HCT116 (cell line): ENCODE measurements at regions not wholly inside any gene's neighbourhood (a gene's known extent, or its start where the extent isn't known, plus 50 kb on each side); places are given as distances from the start of the nearest gene placed in this dataset.

Experiments used
- ATAC-seq: fragments of 200-7000 bp; cut with Tn5 transposase; 2 replicates; pipeline ENCODE4 v1.9.1; 2020; ENCODE audit warnings: mild to moderate bottlenecking, moderate library complexity
- BruUV-seq: library from RNA; stranded (reverse); fragments of 400-500 nt; replicated peaks from 2 replicates; lab custom pipeline; 2021; lab: Mats Ljungman, UMichigan
- CTCF ChIA-PET: fragments of 300-600 bp; sonication (Branson Sonifier 250); formaldehyde crosslinking; loops from one replicate; lab custom pipeline; 2021; ENCODE audit warnings: antibody characterized with exemption; lab: Charles Lee
- POLR2A ChIA-PET: fragments of 300-600, 350-600 bp; sonication (Branson Sonifier 250); formaldehyde crosslinking; loops from one replicate; lab custom pipeline; 2021; ENCODE audit warnings: antibody characterized with exemption; lab: Charles Lee
- RAD21 ChIA-PET, 2 experiments: fragments of 300-600 bp; sonication (Branson Sonifier 250); formaldehyde crosslinking; loops; one replicate each; lab custom pipeline; 2023; ENCODE audit warnings: low total read pairs in 2 of 2; ENCODE audit not compliant: uncharacterized antibody in 2 of 2, unreplicated experiment in 2 of 2, low non-redundant PET in 1 of 2; lab: Charles Lee
- DNase-seq: peaks from one replicate; pipeline ENCODE4 v3.0.0-alpha.2; 2010; ENCODE audit warnings: low read depth, low spot score
- H2AFZ ChIP-seq: fragments of 200-600 bp; shearing (Covaris generic), sonication (generic); 2 replicates; pipeline ENCODE4 v1.6.1; 2017; ENCODE audit warnings: low read depth, mixed run types, mixed read lengths, antibody characterized with exemption, low read length; ENCODE audit not compliant: poor library complexity, severe bottlenecking
- H3K27ac ChIP-seq: 2 replicates; pipeline ENCODE4 v1.5.1; 2012; ENCODE audit warnings: low read depth, low read length
- H3K27me3 ChIP-seq: fragments of 200-600 bp; sonication (generic); 2 replicates; pipeline ENCODE4 v1.6.1; 2016; ENCODE audit warnings: mixed run types, low read length, mixed read lengths; ENCODE audit not compliant: insufficient read depth
- H3K36me3 ChIP-seq, 2 experiments: fragments of 200-500 bp in 1 of 2; fragments of 200-600 bp in 1 of 2; sonication (Bioruptor generic) in 1 of 2; sonication (generic) in 1 of 2; 2 replicates each; pipeline versions ENCODE4 v1.5.1 to v1.6.1; 2014 to 2016; ENCODE audit warnings: low read length in 2 of 2, inconsistent platforms in 1 of 2, mixed read lengths in 1 of 2, mixed run types in 1 of 2; ENCODE audit not compliant: insufficient read depth in 2 of 2, control insufficient read depth in 1 of 2
- H3K4me1 ChIP-seq, 2 experiments: fragments of 200-600 bp in 1 of 2; sonication (generic) in 1 of 2; 2 replicates each; pipeline versions ENCODE4 v1.5.1 to v1.6.1; 2012 to 2017; ENCODE audit warnings: low read length in 2 of 2, inconsistent platforms in 1 of 2, mild to moderate bottlenecking in 1 of 2, mixed read lengths in 1 of 2, mixed run types in 1 of 2, moderate library complexity in 1 of 2; ENCODE audit not compliant: insufficient read depth in 2 of 2, control insufficient read depth in 1 of 2
- H3K4me2 ChIP-seq: fragments of 200-600 bp; sonication (generic); 2 replicates; pipeline ENCODE4 v1.6.1; 2017; ENCODE audit warnings: mixed run types, low read length, mixed read lengths
- H3K4me3 ChIP-seq, 2 experiments: fragments of 200-600 bp in 1 of 2; sonication (generic) in 1 of 2; replicated peaks in 1 of 2; 2 replicates each; pipeline ENCODE4 v1.5.1; 2011 to 2016; ENCODE audit warnings: low read length in 2 of 2, control low read depth in 1 of 2, low read depth in 1 of 2, mild to moderate bottlenecking in 1 of 2, mixed read lengths in 1 of 2, mixed run types in 1 of 2
- H3K79me2 ChIP-seq: fragments of 200-600 bp; sonication (generic); 2 replicates; pipeline ENCODE4 v1.6.1; 2017; ENCODE audit warnings: mild to moderate bottlenecking, mixed run types, low read length, moderate library complexity, mixed read lengths; ENCODE audit not compliant: insufficient read depth
- H3K9ac ChIP-seq: fragments of 200-600 bp; sonication (generic); 2 replicates; pipeline ENCODE4 v1.6.1; 2016; ENCODE audit warnings: low read length, mixed read lengths
- H3K9me2 ChIP-seq: fragments of 200-600 bp; sonication (generic), shearing (Covaris generic); 2 replicates; pipeline ENCODE4 v1.6.1; 2017; ENCODE audit warnings: mixed run types, mild to moderate bottlenecking, moderate library complexity; ENCODE audit not compliant: insufficient read depth
- H3K9me3 ChIP-seq, 2 experiments: fragments of 200-500 bp in 1 of 2; fragments of 200-600 bp in 1 of 2; sonication (Bioruptor generic) in 1 of 2; sonication (generic) in 1 of 2; 2 replicates each; pipeline ENCODE4 v1.6.1; 2014 to 2017; ENCODE audit warnings: low read length in 2 of 2, mixed read lengths in 2 of 2, inconsistent platforms in 1 of 2, low read depth in 1 of 2, mild to moderate bottlenecking in 1 of 2, mixed run types in 1 of 2, moderate library complexity in 1 of 2; ENCODE audit not compliant: control insufficient read depth in 1 of 2, insufficient read depth in 1 of 2
- H4K20me1 ChIP-seq: fragments of 200-600 bp; sonication (generic), shearing (Covaris generic); 2 replicates; pipeline ENCODE4 v1.6.1; 2017; ENCODE audit warnings: mixed run types, mild to moderate bottlenecking, moderate library complexity; ENCODE audit not compliant: insufficient read depth
- JUND ChIP-seq: IDR thresholded peaks from 2 replicates; pipeline ENCODE4 v1.6.1; 2012
- POLR2A ChIP-seq: IDR thresholded peaks from 2 replicates; pipeline ENCODE4 v1.7.0; 2011; ENCODE audit warnings: borderline replicate concordance; ENCODE audit not compliant: insufficient read depth, insufficient read length; ENCODE audit errors: extremely low read depth
- POLR2AphosphoS5 ChIP-seq: IDR thresholded peaks from 2 replicates; pipeline ENCODE4 v1.6.1; 2011; ENCODE audit warnings: mild to moderate bottlenecking, low read depth, low read length, moderate library complexity
- RAD21 ChIP-seq: IDR thresholded peaks from 2 replicates; pipeline ENCODE4 v1.6.1; 2012; ENCODE audit warnings: low read depth, mild to moderate bottlenecking
- REST ChIP-seq: IDR thresholded peaks from 2 replicates; pipeline ENCODE4 v1.6.1; 2012; ENCODE audit warnings: low read depth
- SP1 ChIP-seq: IDR thresholded peaks from 2 replicates; pipeline ENCODE4 v1.6.1; 2012; ENCODE audit warnings: low read depth
- intact Hi-C: fragments of 100-400 bp; cut with micrococcal nuclease; formaldehyde crosslinking; loops from 2 replicates; pipeline ENCODE4 v1.10.0; 2022

GRCh38 chr2:140164449-140164848 lies 1384.3 kb upstream of the NXPH2 start:
- no peaks in the 10 kb centered on the region for H4K20me1 ChIP-seq
- ATAC-seq (no peak), DNase-seq (no peak)
- no peaks in the 10 kb centered on the region for H3K9me3 ChIP-seq
- 0 out of 2 replicates have a peak, but pooled peaks have one; percentile 10 for TF ChIP-seq RAD21
- no peak for TF ChIP-seq SP1
- H3K9me2 ChIP-seq = no peaks in the 10 kb centered on the region
- no peak overlapping the region for H3K27ac ChIP-seq
- no peaks in the 10 kb centered on the region for H3K4me1 ChIP-seq
- RAD21 ChIA-PET = no interaction called here
- no peak overlapping the region for H3K4me3 ChIP-seq
- no peak overlapping the region for H3K4me2 ChIP-seq
- CTCF ChIA-PET = no interaction called here
- intact Hi-C loops = no loop called here
- BruUV-seq = no TSS peak
- H3K36me3 ChIP-seq = no peaks in the 10 kb centered on the region
- no peaks in the 10 kb centered on the region for H3K27me3 ChIP-seq
- no peak overlapping the region for H2AFZ ChIP-seq
- H3K79me2 ChIP-seq = no peaks in the 10 kb centered on the region
- POLR2A ChIA-PET = no interaction called here
- no peak overlapping the region for H3K9ac ChIP-seq

GRCh38 chr2:140158259-140158658 lies 1378.1 kb upstream of the NXPH2 start:
- ATAC-seq (no peak), DNase-seq (no peak)
- no peak overlapping the region for H3K4me3 ChIP-seq
- H3K9me2 ChIP-seq = no peaks in the 10 kb centered on the region
- no peak overlapping the region for H3K27ac ChIP-seq
- BruUV-seq = no TSS peak
- H3K27me3 ChIP-seq = no peaks in the 10 kb centered on the region
- no peak overlapping the region for H2AFZ ChIP-seq
- no peaks in the 10 kb centered on the region for H3K9me3 ChIP-seq
- H4K20me1 ChIP-seq = no peaks in the 10 kb centered on the region
- no peaks in the 10 kb centered on the region for H3K4me1 ChIP-seq
- no peaks in the 10 kb centered on the region for H3K79me2 ChIP-seq
- TF ChIP-seq POLR2A (no peak), POLR2AphosphoS5 (no peak), REST (no peak), JUND (no peak)
- ChIA-PET RAD21 (no interaction called here), POLR2A (no interaction called here), CTCF (no interaction called here)
- no peak overlapping the region for H3K4me2 ChIP-seq
- H3K9ac ChIP-seq = no peak overlapping the region
- no peaks in the 10 kb centered on the region for H3K36me3 ChIP-seq
- intact Hi-C loops = no loop called here
